ENCODE measurements at regions not wholly inside any gene's neighbourhood (a gene's known extent, or its start where the extent isn't known, plus 50 kb on each side); places are given as distances from the start of the nearest gene placed in this dataset.

DNA sequence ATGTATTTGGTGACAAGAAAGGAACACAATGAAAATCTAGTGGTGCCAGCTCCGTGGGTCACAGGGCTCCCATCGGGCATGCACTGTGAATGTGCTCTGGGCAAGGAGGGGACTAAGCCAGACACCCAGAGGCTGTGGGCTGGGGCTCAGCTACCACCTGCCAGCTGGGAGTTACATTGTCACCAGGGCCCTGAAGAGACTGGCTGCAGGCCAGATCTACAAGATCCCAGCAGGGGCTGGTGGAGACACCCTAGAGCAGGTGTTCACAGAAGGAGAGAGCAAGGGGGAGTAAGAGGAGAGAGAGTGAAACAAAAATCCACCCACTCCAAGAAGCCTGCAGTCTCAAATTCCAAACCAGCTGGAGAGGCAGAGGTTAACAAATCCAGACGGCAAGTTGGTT lies 116.6 kb upstream of the ADCY1 start:
- DNase-seq: peak; percentile 98

DNA sequence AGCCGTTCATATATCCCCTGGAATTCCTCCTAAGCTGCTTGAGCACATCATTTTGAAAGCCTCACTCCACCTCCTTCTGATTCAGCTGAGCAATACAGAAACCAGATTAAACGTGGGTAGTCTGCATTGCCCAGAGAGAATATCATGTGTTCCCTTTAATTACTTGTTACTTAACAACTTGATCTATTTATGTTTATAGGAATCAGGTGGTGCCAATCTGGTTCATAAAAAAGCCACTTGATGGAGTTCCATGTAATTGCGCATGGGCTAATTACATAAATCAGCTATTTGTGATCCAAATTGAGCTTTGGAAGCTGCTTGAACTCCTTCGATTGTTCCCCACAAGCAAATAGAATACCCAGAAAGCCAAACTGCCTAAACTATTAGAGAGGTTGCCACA lies 114.7 kb upstream of the ADCY1 start:
- DNase-seq: peak; percentile 99

DNA sequence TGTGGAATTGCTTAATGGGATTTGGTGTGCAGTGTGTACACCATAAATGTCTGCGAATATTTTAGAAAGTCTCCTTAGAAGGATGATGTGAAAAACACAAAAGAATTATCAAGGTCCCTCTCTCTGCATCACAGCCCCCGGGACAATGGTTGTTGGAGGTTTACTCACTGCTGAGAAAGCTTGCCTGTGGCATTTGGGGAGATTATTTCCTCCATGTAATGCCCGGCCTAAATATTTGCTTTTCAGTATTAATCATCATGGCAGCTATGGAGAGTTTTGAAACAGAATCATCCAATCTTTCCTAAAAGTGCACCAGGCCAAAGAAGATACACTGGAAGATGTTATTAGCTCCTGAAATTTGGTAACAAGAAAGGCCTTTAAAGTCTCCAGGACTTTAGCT lies 113.8 kb upstream of the ADCY1 start:
- DNase-seq: no peak

DNA sequence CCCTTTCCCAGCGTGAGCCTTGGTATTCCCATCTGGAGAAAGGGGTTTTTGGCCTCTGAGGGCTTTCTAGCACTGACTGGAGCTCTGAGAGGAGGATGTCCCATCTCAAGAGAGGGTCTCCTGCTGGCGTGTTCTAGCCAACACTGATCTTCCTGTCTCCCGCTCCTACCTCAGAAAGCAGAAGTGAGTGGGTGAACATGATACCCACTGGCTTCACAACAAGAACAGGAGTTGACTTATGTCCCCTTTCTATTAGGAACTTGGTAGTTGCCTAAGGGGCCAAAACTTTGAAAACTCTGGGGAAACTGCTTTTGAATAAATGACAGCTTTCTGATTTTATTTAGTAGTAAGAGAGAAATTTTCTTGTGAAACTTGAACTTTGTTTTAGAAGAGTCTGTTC lies 113.1 kb upstream of the ADCY1 start:
- no peak for DNase-seq

DNA sequence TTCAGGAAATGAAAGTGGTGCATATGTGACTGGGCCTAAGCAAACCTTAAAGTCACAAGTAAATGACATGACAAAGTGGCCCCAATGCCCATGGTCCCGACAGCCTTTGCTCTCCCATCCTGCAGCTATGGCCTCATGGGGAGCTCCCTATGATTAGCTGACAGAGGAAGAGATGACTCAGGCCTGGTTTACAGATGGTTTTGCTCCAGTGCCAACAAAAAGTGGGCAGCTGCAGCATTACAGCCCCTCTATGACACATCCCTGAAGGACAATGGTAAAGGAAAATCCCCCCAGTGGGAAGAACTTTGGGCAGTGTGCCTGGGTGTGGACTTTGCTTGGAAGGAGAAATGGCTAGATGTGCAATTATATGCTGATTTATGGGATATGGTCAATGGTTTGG lies 105.1 kb upstream of the ADCY1 start:
- DNase-seq: no peak

DNA sequence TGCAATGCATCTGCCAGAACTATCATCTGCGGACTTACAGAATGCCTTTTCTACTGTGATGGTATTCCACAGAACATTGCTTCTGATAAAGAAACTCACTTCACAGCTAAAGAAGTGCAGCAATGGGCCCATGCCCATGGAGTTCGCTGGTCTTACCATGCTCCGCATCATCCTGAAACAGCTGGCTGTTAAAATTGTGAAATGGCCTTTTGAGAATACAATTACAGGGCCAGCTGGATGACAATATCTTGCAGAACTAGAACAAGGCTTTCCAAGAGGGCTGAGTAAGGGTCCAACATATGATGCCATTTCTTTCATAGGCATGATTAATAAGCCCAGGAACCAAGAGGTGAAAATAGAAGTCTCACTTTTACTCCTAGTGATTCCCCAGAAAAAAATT lies 104.1 kb upstream of the ADCY1 start:
- no peak for DNase-seq

DNA sequence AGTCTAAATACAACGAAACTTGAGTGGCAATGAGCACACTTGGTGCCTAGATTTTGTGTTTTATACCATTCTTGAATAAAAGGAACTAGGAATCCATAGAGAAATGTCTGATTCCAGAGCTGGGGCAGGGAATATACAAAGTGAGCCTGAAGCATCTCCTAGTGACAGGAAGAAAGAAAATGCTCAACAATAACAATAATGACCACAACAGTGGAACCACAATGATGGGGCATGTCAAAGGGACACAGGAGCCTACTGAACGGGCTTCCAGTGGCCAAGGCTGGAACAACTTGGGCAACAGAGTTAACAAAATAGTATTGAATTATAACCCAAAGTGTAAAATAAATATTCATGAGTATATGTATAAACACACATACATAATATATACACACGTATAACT lies 94.4 kb upstream of the ADCY1 start:
- no peak for DNase-seq

DNA sequence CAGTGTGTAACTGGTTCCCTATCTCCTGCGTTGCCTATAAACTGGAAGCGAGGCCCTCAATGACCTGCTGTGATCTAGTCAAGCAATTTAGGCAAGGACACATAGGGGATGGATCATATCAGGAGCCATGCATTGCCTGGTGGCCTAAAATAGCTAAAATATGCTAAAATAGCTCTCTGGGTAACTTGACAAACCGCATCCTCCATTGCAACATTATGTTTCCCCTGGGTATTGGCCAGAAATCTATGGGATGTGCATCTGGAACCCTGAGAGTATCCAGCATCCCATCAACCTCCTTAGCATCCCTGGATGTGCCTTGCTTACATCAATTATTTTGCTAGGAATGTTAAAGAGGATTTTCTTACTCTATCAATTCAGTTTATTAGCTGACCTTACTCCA lies 91.7 kb upstream of the ADCY1 start:
- no peak for DNase-seq

DNA sequence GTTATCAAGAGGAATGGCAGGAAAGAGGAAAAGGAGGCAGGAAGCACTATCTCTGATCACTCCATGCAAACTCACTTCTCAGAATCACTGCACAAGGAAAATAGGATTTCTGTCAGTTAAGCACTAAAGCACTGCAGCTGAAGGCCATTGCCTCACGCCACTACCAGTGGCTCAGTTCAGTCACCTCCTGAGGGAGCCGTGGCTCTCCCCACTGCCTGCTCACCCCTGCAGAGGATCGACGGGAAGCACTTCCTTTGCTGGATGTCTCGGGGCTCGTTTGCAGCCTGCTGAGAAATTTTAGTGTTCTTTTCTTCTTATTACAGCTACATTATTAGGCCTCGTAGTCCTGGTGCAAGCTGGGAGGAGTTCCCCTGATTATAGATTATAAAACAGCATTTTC lies 90.1 kb upstream of the ADCY1 start:
- no peak for DNase-seq

DNA sequence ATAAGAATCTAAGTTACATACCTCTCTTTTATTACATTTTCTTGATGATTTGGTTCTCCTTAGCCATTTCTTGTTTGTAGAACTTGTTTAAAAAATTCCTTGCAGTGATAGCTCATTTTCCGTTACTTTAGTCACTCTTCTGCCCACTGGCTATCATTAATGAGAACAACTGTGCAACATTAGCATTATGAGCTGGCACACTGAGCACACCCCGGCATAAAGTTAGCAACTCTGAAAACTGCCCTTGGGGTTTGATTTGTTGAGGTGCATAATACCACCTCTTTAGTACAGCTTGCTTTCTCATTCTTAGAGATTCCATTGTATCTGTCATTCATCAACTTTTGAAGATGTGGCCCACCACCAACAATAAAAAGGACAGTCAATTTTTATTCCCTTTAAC lies 87.6 kb upstream of the ADCY1 start:
- no peak for DNase-seq

DNA sequence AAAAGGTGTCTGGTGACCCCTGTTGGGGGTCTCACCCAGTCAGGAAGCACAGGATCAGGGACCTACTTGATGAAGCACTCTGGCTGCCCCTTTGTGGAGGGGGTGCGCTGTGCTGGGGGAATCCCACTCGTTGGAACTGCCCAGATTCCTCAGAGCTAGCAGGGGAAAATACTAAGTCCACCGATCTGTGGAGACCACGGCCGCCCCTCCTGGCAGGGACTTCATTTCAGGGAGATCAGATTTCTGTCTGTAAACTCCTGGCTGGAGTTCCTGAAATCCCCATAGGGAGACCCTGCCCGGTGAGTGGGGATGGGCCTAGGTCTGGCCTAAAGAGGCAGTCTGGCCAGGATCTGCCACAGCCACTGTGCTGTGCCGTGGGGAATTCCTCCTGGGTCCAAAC lies 79.3 kb upstream of the ADCY1 start:
- DNase-seq: no peak

DNA sequence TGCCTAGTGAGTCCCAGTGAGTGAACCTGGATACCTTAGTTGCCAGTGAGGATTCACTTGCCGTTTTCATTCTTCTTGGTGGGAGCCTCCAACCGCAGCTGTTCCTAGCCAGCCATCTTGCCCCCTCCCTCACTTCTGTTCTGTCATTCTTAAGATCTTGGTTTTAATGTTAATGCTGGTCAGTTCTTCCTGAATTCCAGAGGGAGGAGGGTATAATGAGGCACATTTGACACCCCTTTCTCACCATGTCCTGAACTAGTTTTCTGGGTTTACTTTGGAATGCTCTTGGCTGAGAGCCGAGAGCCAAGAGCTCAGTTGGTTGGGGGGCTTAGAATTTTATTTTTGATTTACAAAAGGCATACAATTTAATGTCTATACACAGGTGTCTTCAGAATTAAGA lies 78.5 kb upstream of the ADCY1 start:
- DNase-seq: no peak

DNA sequence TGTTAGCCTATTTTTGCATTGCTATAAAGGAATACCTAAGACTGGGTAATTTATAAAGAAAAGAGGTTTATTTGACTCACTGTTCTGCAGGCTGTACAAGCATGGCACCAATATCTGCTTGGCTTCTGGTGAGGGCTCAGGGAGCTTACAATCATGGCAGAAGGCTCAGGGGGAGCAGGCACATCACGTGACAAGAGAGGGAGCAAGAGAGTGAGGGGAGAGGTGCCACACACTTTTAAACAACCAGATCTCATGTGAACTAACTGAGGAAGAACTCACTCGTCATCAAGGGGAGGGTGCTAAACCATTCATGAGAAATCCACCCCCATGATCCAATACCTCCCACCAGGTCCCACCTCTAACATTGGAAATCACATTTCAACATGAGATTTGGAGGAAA lies 73.9 kb upstream of the ADCY1 start:
- DNase-seq: no peak

DNA sequence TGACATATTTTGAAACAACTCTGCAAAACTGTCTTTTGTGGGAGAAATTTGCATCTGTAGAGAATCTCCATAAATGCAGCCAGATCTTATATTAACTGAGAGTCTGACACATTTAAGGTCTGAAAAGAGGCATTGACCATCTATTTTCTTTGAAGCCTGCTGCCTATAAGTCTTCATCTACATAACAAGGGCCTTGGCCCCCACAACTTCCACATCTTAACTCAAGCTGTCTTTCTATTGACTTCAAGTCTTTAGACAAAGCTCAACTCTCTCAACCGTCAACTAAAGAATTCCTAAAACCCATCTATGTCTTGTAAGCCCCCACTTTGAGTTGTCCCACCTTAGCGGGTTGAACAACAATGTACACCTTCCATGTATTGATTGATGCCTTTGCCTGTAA lies 72.4 kb upstream of the ADCY1 start:
- no peak for DNase-seq

DNA sequence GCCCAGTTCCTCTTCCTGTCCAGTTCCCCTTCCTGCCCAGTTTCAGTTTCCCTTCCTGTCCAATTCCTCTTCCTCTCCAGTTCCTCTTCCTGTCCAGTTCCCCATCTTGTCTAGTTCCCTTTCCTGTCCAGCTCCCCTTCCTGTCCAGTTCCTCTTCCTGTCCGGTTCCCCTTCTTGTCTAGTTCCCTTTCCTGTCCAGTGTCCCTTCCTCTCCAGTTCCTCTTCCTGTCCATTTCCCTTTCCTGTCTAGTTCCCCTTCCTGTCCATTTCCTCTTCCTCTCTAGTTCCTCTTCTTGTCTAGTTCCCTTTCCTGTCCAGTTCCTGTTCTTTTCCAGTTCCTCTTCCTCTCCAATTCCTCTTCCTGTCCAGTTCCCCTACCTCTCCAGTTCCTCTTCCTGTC lies 68.1 kb upstream of the ADCY1 start:
- DNase-seq: no peak

DNA sequence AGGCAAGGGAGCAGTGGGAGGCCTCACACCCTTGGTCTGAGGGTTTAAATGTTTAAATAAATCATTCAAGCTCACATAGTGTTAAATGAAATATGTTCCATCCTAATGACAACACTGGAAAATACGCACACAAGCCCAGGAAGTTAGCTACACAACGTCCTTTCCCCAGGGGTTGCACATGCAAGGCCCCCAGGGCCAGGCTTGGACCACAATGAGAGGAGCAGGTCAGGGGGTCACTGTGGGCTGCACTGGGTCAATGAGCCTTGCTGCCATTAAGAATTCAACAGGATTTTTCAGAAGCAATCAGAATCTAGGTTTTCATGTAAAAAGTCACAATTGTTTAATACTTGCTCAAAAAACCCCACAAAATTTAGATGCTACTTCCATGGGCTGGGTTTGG lies 64.9 kb upstream of the ADCY1 start:
- no peak for DNase-seq

DNA sequence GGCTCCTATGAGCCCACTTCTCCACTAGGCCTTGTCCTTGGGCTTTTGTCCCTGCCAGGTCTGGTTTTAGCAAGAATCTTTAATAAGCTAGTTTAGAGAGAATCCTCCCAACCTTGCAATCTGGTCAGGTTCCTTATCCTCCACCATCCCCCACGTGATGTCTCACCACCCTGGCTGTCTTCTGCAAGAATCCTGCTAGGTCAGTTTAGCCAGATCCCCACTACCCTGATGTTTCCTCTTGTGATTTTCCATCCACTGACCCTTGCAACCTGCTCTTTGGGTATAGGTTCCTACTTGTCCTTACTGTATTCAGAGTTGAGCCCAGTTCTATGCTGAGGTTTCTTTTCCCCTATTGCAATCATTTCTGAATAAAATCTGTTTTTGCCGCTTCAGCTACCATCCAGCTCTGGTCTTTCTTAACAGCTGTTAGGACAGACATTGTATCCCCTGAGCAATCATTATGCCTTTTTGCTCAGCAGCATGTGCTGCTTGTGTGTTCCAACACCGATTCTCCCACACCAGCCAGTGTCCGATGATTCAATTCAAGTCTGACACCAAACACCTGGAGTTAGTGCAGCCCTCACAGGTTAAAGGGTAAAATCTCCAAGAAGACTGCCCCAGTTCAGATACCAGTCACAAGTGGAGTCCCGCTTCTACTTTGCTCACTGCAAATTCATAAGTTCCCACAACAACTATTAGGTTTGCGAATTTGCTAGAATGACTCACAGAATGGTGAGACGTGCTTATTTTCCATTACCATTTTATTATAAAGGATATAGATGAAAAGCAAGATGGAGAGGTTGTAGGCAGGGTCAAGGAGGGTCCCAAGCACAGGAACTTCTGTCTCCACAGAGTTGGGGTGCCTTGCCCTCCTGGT lies 62.2 kb upstream of the ADCY1 start:
- DNase-seq: no peak

DNA sequence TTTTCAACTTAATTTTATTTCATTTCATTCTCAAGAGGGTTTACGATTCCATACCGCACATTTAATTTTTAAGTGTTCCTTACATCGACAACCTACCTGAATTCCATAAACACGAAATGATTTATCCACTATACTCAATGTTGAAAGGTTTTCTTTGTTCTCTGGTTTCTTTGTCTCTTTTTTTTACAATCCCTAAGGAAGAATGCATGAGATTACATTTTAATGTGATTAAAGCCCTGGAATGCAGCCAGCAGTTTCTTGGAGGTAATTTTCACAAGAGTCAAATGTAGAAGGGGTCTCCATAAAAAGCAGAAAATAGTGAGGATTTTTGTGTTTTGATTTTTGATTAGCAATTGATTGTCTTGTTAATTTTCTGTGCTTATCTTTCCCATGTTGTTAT lies 59.2 kb upstream of the ADCY1 start:
- DNase-seq: peak; percentile 41

DNA sequence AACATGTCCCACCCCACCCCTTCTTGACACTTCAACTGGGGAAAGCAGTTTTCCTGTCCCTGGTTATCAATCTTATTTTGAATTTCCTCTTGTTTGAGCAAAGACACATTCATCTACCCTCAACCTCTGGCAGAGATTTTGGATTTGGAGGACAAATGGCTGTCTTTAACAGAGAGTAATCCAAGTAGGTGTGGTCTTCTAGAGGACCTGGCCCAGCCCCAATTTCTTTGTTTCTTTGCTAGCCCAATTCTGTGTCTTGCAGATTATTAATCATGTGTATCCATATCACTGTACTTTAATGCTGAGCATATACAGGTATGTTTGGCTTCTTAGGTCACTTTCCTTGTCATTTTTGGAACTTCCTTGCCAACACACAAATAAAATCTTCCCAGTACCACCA lies 58.8 kb upstream of the ADCY1 start:
- DNase-seq: peak; percentile 31

All from NCI-H1105 treated with DMSO at 0.1 percent for 48 hours (cell line).